ENCODE measurements at regions not wholly inside any gene's neighbourhood (a gene's known extent, or its start where the extent isn't known, plus 50 kb on each side); places are given as distances from the start of the nearest gene placed in this dataset.

DNA sequence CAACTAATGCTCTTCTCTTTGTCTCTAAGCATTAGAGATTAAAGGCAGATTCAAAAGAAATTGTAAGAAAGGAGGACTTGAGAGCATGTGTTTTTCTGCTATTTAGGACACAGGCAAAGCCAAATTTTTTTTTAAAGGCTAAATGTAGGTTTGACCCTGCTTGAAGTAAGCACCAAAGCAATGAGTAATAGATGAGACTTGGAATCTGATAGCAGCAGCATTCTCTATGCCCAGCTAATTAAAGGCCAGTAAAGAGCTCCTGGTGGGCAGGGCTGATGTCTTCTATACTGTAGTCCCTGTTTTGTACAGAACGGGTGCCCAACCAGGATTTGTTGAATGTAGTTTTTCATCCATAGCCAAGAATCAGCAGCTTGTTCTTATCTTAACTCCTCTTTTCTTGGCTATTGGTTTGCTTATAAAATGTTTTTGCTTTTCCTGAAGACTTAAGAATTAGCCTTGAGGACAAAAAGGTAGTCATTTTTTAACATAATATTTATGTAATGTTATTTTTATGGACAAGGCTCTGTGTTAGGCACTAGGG, 179.6 kb downstream of the LMO4 start:
- no peak for TF ChIP-seq CTCF (IDR thresholded peaks at IDR 0.05)
- no peak for TF ChIP-seq POLR2A (IDR thresholded peaks at IDR 0.05)
- TF ChIP-seq EP300 (IDR thresholded peaks at IDR 0.05): no peak
